HepG2 (cell line): ENCODE measurements at regions not wholly inside any gene's neighbourhood (a gene's known extent, or its start where the extent isn't known, plus 50 kb on each side); places are given as distances from the start of the nearest gene placed in this dataset.
A peak's percentile ranks its signal among the peaks of the same experiment; 100 is the strongest.

Experiments
- ATAC-seq: fragments of 200-7000 bp; cut with Tn5 transposase; 3 replicates; pipeline ENCODE4 v1.9.1; 2020; ENCODE audit warnings: mild to moderate bottlenecking, moderate library complexity
- BruUV-seq: library from RNA; stranded (reverse); fragments of 400-500 nt; replicated peaks from 2 replicates; lab custom pipeline; 2021; lab: Mats Ljungman, UMichigan
- CTCF ChIA-PET: fragments of 300-600 bp; formaldehyde crosslinking; extraction: SDS; loops from one replicate; lab custom pipeline; 2021; ENCODE audit warnings: low total read pairs, inconsistent platforms, low intra/inter-chr PET ratio; lab: Yijun Ruan, JAX
- POLR2A ChIA-PET: fragments of 350-600 bp; sonication (Branson Sonifier 250); formaldehyde crosslinking; loops from one replicate; lab custom pipeline; 2020; ENCODE audit warnings: antibody characterized with exemption, inconsistent platforms; lab: Yijun Ruan, JAX
- DNase-seq: peaks from one replicate; pipeline ENCODE4 v3.0.0-alpha.2; 2015; ENCODE audit warnings: low spot score
- FAIRE-seq: peaks from 3 replicates; lab custom pipeline; 2011; peaks lifted over from hg19 to GRCh38; lab: Jason Lieb, UNC
- H2AFZ ChIP-seq: one replicate; pipeline ENCODE4 v1.6.1; 2011; ENCODE audit warnings: low read length, inconsistent platforms
- H3K27ac ChIP-seq: fragments of 300-600 bp; 3 replicates; pipeline ENCODE4 v1.8.0; 2011; ENCODE audit warnings: mixed run types, mild to moderate bottlenecking, mixed read lengths, low read length, inconsistent platforms; ENCODE audit not compliant: insufficient read depth; ENCODE audit errors: extremely low read length
- H3K27me3 ChIP-seq, 2 experiments: fragments of 200-600 bp in 1 of 2; 2 replicates in 1 of 2; 3 replicates in 1 of 2; pipeline versions ENCODE4 v1.6.0 to v1.8.0; 2011; ENCODE audit warnings: low read length in 2 of 2, mild to moderate bottlenecking in 2 of 2, moderate library complexity in 2 of 2, inconsistent platforms in 1 of 2; ENCODE audit not compliant: insufficient read depth in 2 of 2, control insufficient read depth in 1 of 2
- H3K36me3 ChIP-seq, 2 experiments: fragments of 200-600 bp in 1 of 2; replicated peaks in 1 of 2; 2 replicates in 1 of 2; 3 replicates in 1 of 2; pipeline versions ENCODE4 v1.5.1 to v1.8.0; 2011; ENCODE audit warnings: low read length in 2 of 2, inconsistent platforms in 1 of 2; ENCODE audit not compliant: insufficient read depth in 2 of 2, control insufficient read depth in 1 of 2
- H3K4me1 ChIP-seq: 2 replicates; pipeline ENCODE4 v1.5.1; 2012; ENCODE audit warnings: low read length, inconsistent platforms; ENCODE audit not compliant: insufficient read depth
- H3K4me2 ChIP-seq: 2 replicates; pipeline ENCODE4 v1.6.0; 2011; ENCODE audit warnings: low read depth, low read length, inconsistent platforms
- H3K4me3 ChIP-seq, 3 experiments: fragments of 200-600 bp in 1 of 3; sonication (generic), shearing (Covaris generic) in 1 of 3; replicated peaks in 1 of 3; 2 replicates each; pipeline ENCODE4 v1.5.1; 2011 to 2016; ENCODE audit warnings: low read length in 3 of 3, inconsistent platforms in 2 of 3, low read depth in 2 of 3, mild to moderate bottlenecking in 2 of 3, control low read depth in 1 of 3, mixed read lengths in 1 of 3; ENCODE audit not compliant: insufficient read depth in 1 of 3
- H3K79me2 ChIP-seq: one replicate; pipeline ENCODE4 v1.6.1; 2011; ENCODE audit warnings: low read length, inconsistent platforms; ENCODE audit not compliant: insufficient read depth
- H3K9ac ChIP-seq: 2 replicates; pipeline ENCODE4 v1.6.0; 2011; ENCODE audit warnings: mild to moderate bottlenecking, low read depth, low read length, inconsistent platforms; ENCODE audit not compliant: insufficient read depth
- H3K9me3 ChIP-seq: 2 replicates; pipeline ENCODE4 v1.5.1; 2012; ENCODE audit warnings: mild to moderate bottlenecking, low read length
- H4K20me1 ChIP-seq: 2 replicates; pipeline ENCODE4 v1.6.0; 2011; ENCODE audit warnings: inconsistent platforms, mild to moderate bottlenecking, low read length, moderate library complexity; ENCODE audit not compliant: insufficient read depth
- AKAP8 ChIP-seq: sonication (generic); formaldehyde crosslinking; IDR thresholded peaks from 2 replicates; pipeline ENCODE4 v1.5.1; 2020; ENCODE audit warnings: mild to moderate bottlenecking, missing genetic modification reagents
- CREBL2 ChIP-seq: sonication (generic); formaldehyde crosslinking; IDR thresholded peaks from 2 replicates; pipeline ENCODE4 v1.8.1; 2023; ENCODE audit warnings: missing genetic modification reagents, mild to moderate bottlenecking, borderline replicate concordance
- FOXJ3 ChIP-seq: sonication (generic); formaldehyde crosslinking; IDR thresholded peaks from 2 replicates; pipeline ENCODE4 v1.4.0; 2020; ENCODE audit warnings: missing genetic modification reagents, mild to moderate bottlenecking, borderline replicate concordance
- MAFK ChIP-seq, 2 experiments: IDR thresholded peaks in 1 of 2; conservative IDR thresholded peaks in 1 of 2; 2 replicates each; pipeline ENCODE4 v1.6.1; 2011; ENCODE audit warnings: improper control_type of control experiment in 2 of 2, low read length in 2 of 2
- MTERF4 ChIP-seq: sonication (generic); formaldehyde crosslinking; IDR thresholded peaks from 2 replicates; pipeline ENCODE4 v1.8.0; 2023; ENCODE audit warnings: mild to moderate bottlenecking, missing genetic modification reagents
- MTF1 ChIP-seq: sonication (generic); formaldehyde crosslinking; IDR thresholded peaks from 2 replicates; pipeline ENCODE4 v1.5.0; 2020; ENCODE audit warnings: missing genetic modification reagents
- ZBTB1 ChIP-seq: sonication (generic); formaldehyde crosslinking; IDR thresholded peaks from 2 replicates; pipeline ENCODE4 v1.4.0; 2020; ENCODE audit warnings: missing genetic modification reagents, borderline replicate concordance
- ZNF142 ChIP-seq: sonication (generic); formaldehyde crosslinking; IDR thresholded peaks from 2 replicates; pipeline ENCODE4 v1.4.0; 2020; ENCODE audit warnings: missing genetic modification reagents
- ZNF513 ChIP-seq: sonication (generic); formaldehyde crosslinking; conservative IDR thresholded peaks from 2 replicates; pipeline ENCODE4 v1.5.0; 2020; ENCODE audit warnings: missing genetic modification reagents
- WGBS: methylation state at CpG from one replicate; pipeline ENCODE4 v1.1.6; 2017; ENCODE audit warnings: low lambda C conversion rate; 5-methylcytosine and 5-hydroxymethylcytosine counted together
- in situ Hi-C: cut with HindIII; loops from 2 replicates; pipeline ENCODE4 v1.10.0; 2017; ENCODE audit warnings: low pct_unique_long_range_greater_than_20kb; ENCODE audit not compliant: extremely low pct_ligation_motif_present
- intact Hi-C: fragments of 100-400 bp; cut with micrococcal nuclease; formaldehyde crosslinking; loops from one replicate; pipeline ENCODE4 v1.10.0; 2022; ENCODE audit not compliant: unreplicated experiment

- intact Hi-C loops, result no loop called here
- ATAC-seq (no peak), DNase-seq (no peak), FAIRE-seq (no peak)
- Histone ChIP-seq H3K4me2 (no peak overlapping the region), H3K9ac (no peak overlapping the region), H3K79me2 (no peaks in the 10 kb centered on the region), H3K9me3 (no peaks in the 10 kb centered on the region; the same call in 1 of the 2 replicates), H3K4me1 (no peaks in the 10 kb centered on the region), H3K27ac (no peak overlapping the region), H3K27me3 (no peaks in the 10 kb centered on the region), H4K20me1 (no peaks in the 10 kb centered on the region), H2AFZ (no peak overlapping the region), H3K4me3 (no peak overlapping the region), H3K36me3 (no peaks in the 10 kb centered on the region)
- POLR2A ChIA-PET, result no interaction called here
- in situ Hi-C loops, result no loop called here
- 2% methylated on average over 3 of the region's 3 CpGs for WGBS
- CTCF ChIA-PET, result no interaction called here
- TF ChIP-seq ZNF513 (no peak), MAFK (conservative IDR thresholded peaks at IDR 0.05 in 1 of 2, IDR thresholded peaks at IDR 0.05 in 1 of 2; ENCODE audit: low read length in 2 of 2) (peak in 1 of 2 experiments; percentile 61; a peak in 3 of 4 replicates)
- no TSS peak for BruUV-seq
Observed at GRCh38 chr5:5906778-5907177, 471.6 kb downstream of the MED10 start.

GRCh38 chr5:5905186-5905585 is 473.2 kb downstream of the MED10 start:
- H4K20me1 ChIP-seq, result no peaks in the 10 kb centered on the region
- H3K9me3 ChIP-seq, result no peaks in the 10 kb centered on the region; the same call in 1 of the 2 replicates
- no peak overlapping the region for H2AFZ ChIP-seq
- H3K36me3 ChIP-seq, result no peaks in the 10 kb centered on the region
- H3K27ac ChIP-seq, result no peak overlapping the region
- no peaks in the 10 kb centered on the region for H3K79me2 ChIP-seq
- BruUV-seq, result no TSS peak
- 0% methylated on average over 2 of the region's 2 CpGs for WGBS
- intact Hi-C loops (no loop called here), in situ Hi-C loops (no loop called here)
- H3K27me3 ChIP-seq, result no peaks in the 10 kb centered on the region
- CTCF ChIA-PET, result no interaction called here
- ATAC-seq (no peak), DNase-seq (no peak), FAIRE-seq (no peak)
- POLR2A ChIA-PET, result no interaction called here
- no peak overlapping the region for H3K4me2 ChIP-seq
- H3K4me1 ChIP-seq, result no peaks in the 10 kb centered on the region
- H3K4me3 ChIP-seq, result no peak overlapping the region
- H3K9ac ChIP-seq, result no peak overlapping the region
- no peak for TF ChIP-seq ZNF142 (CRISPR knock-in tag)
- no peak for TF ChIP-seq ZBTB1 (CRISPR knock-in tag)
- no peak for TF ChIP-seq FOXJ3 (CRISPR knock-in tag)
- no peak for TF ChIP-seq CREBL2 (CRISPR knock-in tag)
- no peak for TF ChIP-seq MTF1 (CRISPR knock-in tag)
- TF ChIP-seq AKAP8 (CRISPR knock-in tag), result no peak
- TF ChIP-seq MTERF4 (CRISPR knock-in tag), result no peak
